ENCODE measurements at regions not wholly inside any gene's neighbourhood (a gene's known extent, or its start where the extent isn't known, plus 50 kb on each side); places are given as distances from the start of the nearest gene placed in this dataset.

- WGBS, 5 donors, result 35 to 62% (median 45%) methylated on average over 13 to 15 of the region's 15 CpGs
- Histone ChIP-seq H3K4me1 (peaks cover 0 to 31% (median 4%) of the 10 kb centered on the region in 6 donors), H3K4me3 (no peak overlapping the region), H3K27me3 (replicated peaks in 1 of 7) (peaks cover 0 to 15% (median 0%) of the 10 kb centered on the region in 7 donors), H3K36me3 (no peaks in the 10 kb centered on the region), H3K27ac (no peak overlapping the region), H3K9me3 (no peaks in the 10 kb centered on the region)
- no peak for TF ChIP-seq POLR2AphosphoS5 (IDR thresholded peaks at IDR 0.05)
- no peak for TF ChIP-seq CTCF (IDR thresholded peaks at IDR 0.05 in 8 of 11, conservative IDR thresholded peaks at IDR 0.05 in 3 of 11)
- no peak for TF ChIP-seq POLR2A (IDR thresholded peaks at IDR 0.05)
- DNase-seq, result peak; percentile 47
- intact Hi-C loops (cut with DNase I; ENCODE audit: low total_unique reads), result no loop called here
Measured at GRCh38 chr10:43943119-43943817, 294.6 kb upstream of the ZNF32 start.

GRCh38 chr10:43942096-43942850 lies 293.6 kb upstream of the ZNF32 start:
- no peak for TF ChIP-seq CTCF (IDR thresholded peaks at IDR 0.05 in 8 of 11, conservative IDR thresholded peaks at IDR 0.05 in 3 of 11)
- TF ChIP-seq POLR2A (IDR thresholded peaks at IDR 0.05), result no peak
- TF ChIP-seq POLR2AphosphoS5 (IDR thresholded peaks at IDR 0.05), result no peak
- 71 to 83% (median 80%) methylated on average over 9 to 10 of the region's 10 CpGs for WGBS, 5 donors
- intact Hi-C loops (cut with DNase I; ENCODE audit: low total_unique reads), result no loop called here
- H3K27ac ChIP-seq, result no peak overlapping the region
- H3K4me3 ChIP-seq, result no peak overlapping the region
- peaks cover 0 to 15% (median 0%) of the 10 kb centered on the region in 7 donors for H3K27me3 ChIP-seq (replicated peaks in 1 of 7)
- no peaks in the 10 kb centered on the region for H3K36me3 ChIP-seq
- peaks cover 0 to 31% (median 4%) of the 10 kb centered on the region in 6 donors for H3K4me1 ChIP-seq
- no peaks in the 10 kb centered on the region for H3K9me3 ChIP-seq
- DNase-seq, result peak; percentile 54

GRCh38 chr10:43940898-43941837 lies 292.5 kb upstream of the ZNF32 start:
- peaks cover 0 to 31% (median 4%) of the 10 kb centered on the region in 6 donors for H3K4me1 ChIP-seq
- H3K27ac ChIP-seq, result no peak overlapping the region
- DNase-seq, result peak; percentile 42
- H3K27me3 ChIP-seq (replicated peaks in 1 of 7), result peaks cover 0 to 15% (median 0%) of the 10 kb centered on the region in 7 donors
- TF ChIP-seq POLR2AphosphoS5 (IDR thresholded peaks at IDR 0.05), result no peak
- TF ChIP-seq CTCF (IDR thresholded peaks at IDR 0.05 in 8 of 11, conservative IDR thresholded peaks at IDR 0.05 in 3 of 11), result no peak
- no peak for TF ChIP-seq POLR2A (IDR thresholded peaks at IDR 0.05)
- H3K4me3 ChIP-seq, result no peak overlapping the region
- H3K36me3 ChIP-seq, result no peaks in the 10 kb centered on the region
- H3K9me3 ChIP-seq, result no peaks in the 10 kb centered on the region
- 46 to 69% (median 58%) methylated on average over 4 of the region's 4 CpGs for WGBS, 5 donors
- intact Hi-C loops (cut with DNase I; ENCODE audit: low total_unique reads), result no loop called here
